ENCODE measurements at regions not wholly inside any gene's neighbourhood (a gene's known extent, or its start where the extent isn't known, plus 50 kb on each side); places are given as distances from the start of the nearest gene placed in this dataset.
"Not testable (repeated sequence)": the region's sequence is repeated elsewhere in the genome, so short reads cannot be mapped to it uniquely, and the experiment has no call there.

- not testable (repeated sequence) for H3K4me1 ChIP-seq (ENCODE audit: control insufficient read depth, insufficient read depth, low read length); H3K9ac ChIP-seq (ENCODE audit: low read depth, low read length); H3K4me3 ChIP-seq (ENCODE audit: low read depth, low read length); H3K27ac ChIP-seq (ENCODE audit: low read depth, low read length); H3K27me3 ChIP-seq (ENCODE audit: control insufficient read depth, insufficient read depth, low read length); H3K9me3 ChIP-seq (ENCODE audit: control insufficient read depth, insufficient read depth, low read length); H3K36me3 ChIP-seq (ENCODE audit: control insufficient read depth, insufficient read depth, low read length)
These were observed 158.7 kb upstream of the MOCS2 start for GRCh38 chr5:53268241-53268640.

GRCh38 chr5:53275666-53276065 is 166.1 kb upstream of the MOCS2 start:
- Histone ChIP-seq H3K9ac (ENCODE audit: low read depth, low read length) (no peak overlapping the region), H3K36me3 (ENCODE audit: control insufficient read depth, insufficient read depth, low read length) (no peaks in the 10 kb centered on the region), H3K9me3 (ENCODE audit: control insufficient read depth, insufficient read depth, low read length) (no peaks in the 10 kb centered on the region), H3K4me1 (ENCODE audit: control insufficient read depth, insufficient read depth, low read length) (no peaks in the 10 kb centered on the region), H3K4me3 (ENCODE audit: low read depth, low read length) (no peak overlapping the region), H3K27ac (ENCODE audit: low read depth, low read length) (no peak overlapping the region), H3K27me3 (ENCODE audit: control insufficient read depth, insufficient read depth, low read length) (no peaks in the 10 kb centered on the region)

DNA sequence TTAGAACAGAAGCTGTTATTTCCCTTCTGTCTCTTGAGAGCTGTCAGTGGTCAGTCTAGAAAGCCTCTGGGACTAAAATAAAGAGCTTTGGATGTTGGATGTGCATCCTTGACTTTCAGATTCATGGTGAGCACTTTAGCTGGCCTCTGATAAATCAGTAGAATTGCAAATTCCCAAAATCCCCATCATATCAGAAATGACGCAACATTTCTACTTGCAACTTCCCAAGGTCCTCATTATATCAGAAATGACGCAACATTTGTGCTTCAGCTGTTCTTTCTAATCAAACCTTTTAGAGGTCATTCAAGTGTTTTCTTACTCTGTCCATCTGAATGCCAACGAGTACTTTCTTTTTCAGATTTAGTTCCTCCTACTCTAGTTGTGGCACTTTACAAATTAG is 167.3 kb upstream of the MOCS2 start:
- H3K9ac ChIP-seq (ENCODE audit: low read depth, low read length) = no peak overlapping the region
- H3K9me3 ChIP-seq (ENCODE audit: control insufficient read depth, insufficient read depth, low read length) = no peaks in the 10 kb centered on the region
- H3K4me1 ChIP-seq (ENCODE audit: control insufficient read depth, insufficient read depth, low read length) = no peaks in the 10 kb centered on the region
- H3K36me3 ChIP-seq (ENCODE audit: control insufficient read depth, insufficient read depth, low read length) = no peaks in the 10 kb centered on the region
- H3K27ac ChIP-seq (ENCODE audit: low read depth, low read length) = no peak overlapping the region
- no peak overlapping the region for H3K4me3 ChIP-seq (ENCODE audit: low read depth, low read length)
- H3K27me3 ChIP-seq (ENCODE audit: control insufficient read depth, insufficient read depth, low read length) = no peaks in the 10 kb centered on the region

DNA sequence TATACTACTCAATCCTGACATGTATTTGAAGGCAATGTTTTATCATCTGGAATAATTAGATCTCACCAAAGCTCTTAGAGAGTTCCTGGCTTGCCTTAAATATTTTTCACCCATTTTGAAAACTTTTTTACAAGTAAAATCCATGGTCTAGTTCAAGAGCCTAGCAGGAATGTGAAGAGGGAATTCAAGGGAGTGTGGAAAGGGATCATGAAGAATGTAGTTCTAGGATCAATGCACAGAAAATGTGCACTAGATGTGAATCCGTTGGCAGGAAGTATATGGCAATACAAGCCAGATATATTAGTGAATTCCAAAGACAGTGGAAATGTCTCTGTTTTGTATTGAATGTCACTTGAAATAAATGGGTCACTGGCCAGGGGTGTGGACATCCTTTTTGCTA is 167.9 kb upstream of the MOCS2 start:
- Histone ChIP-seq H3K4me3 (ENCODE audit: low read depth, low read length) (no peak overlapping the region), H3K4me1 (ENCODE audit: control insufficient read depth, insufficient read depth, low read length) (no peaks in the 10 kb centered on the region), H3K9ac (ENCODE audit: low read depth, low read length) (no peak overlapping the region), H3K9me3 (ENCODE audit: control insufficient read depth, insufficient read depth, low read length) (no peaks in the 10 kb centered on the region), H3K27ac (ENCODE audit: low read depth, low read length) (no peak overlapping the region), H3K27me3 (ENCODE audit: control insufficient read depth, insufficient read depth, low read length) (no peaks in the 10 kb centered on the region), H3K36me3 (ENCODE audit: control insufficient read depth, insufficient read depth, low read length) (no peaks in the 10 kb centered on the region)

GRCh38 chr5:53287573-53287972 is 178.0 kb upstream of the MOCS2 start:
- no peaks in the 10 kb centered on the region for H3K4me1 ChIP-seq (ENCODE audit: control insufficient read depth, insufficient read depth, low read length)
- no peak overlapping the region for H3K9ac ChIP-seq (ENCODE audit: low read depth, low read length)
- H3K27ac ChIP-seq (ENCODE audit: low read depth, low read length) = no peak overlapping the region
- H3K4me3 ChIP-seq (ENCODE audit: low read depth, low read length) = no peak overlapping the region
- H3K9me3 ChIP-seq (ENCODE audit: control insufficient read depth, insufficient read depth, low read length) = no peaks in the 10 kb centered on the region
- H3K27me3 ChIP-seq (ENCODE audit: control insufficient read depth, insufficient read depth, low read length) = no peaks in the 10 kb centered on the region
- H3K36me3 ChIP-seq (ENCODE audit: control insufficient read depth, insufficient read depth, low read length) = no peaks in the 10 kb centered on the region

- Histone ChIP-seq H3K36me3 (ENCODE audit: control insufficient read depth, insufficient read depth, low read length) (no peaks in the 10 kb centered on the region), H3K4me3 (ENCODE audit: low read depth, low read length) (no peak overlapping the region), H3K27ac (ENCODE audit: low read depth, low read length) (no peak overlapping the region), H3K9ac (ENCODE audit: low read depth, low read length) (no peak overlapping the region), H3K27me3 (ENCODE audit: control insufficient read depth, insufficient read depth, low read length) (no peaks in the 10 kb centered on the region), H3K4me1 (ENCODE audit: control insufficient read depth, insufficient read depth, low read length) (no peaks in the 10 kb centered on the region), H3K9me3 (ENCODE audit: control insufficient read depth, insufficient read depth, low read length) (no peaks in the 10 kb centered on the region)
These were observed 179.0 kb upstream of the MOCS2 start for GRCh38 chr5:53288511-53288910.

- Histone ChIP-seq H3K4me1 (ENCODE audit: control insufficient read depth, insufficient read depth, low read length) (no peaks in the 10 kb centered on the region), H3K4me3 (ENCODE audit: low read depth, low read length) (no peak overlapping the region), H3K9me3 (ENCODE audit: control insufficient read depth, insufficient read depth, low read length) (no peaks in the 10 kb centered on the region), H3K36me3 (ENCODE audit: control insufficient read depth, insufficient read depth, low read length) (no peaks in the 10 kb centered on the region), H3K27me3 (ENCODE audit: control insufficient read depth, insufficient read depth, low read length) (no peaks in the 10 kb centered on the region), H3K9ac (ENCODE audit: low read depth, low read length) (no peak overlapping the region), H3K27ac (ENCODE audit: low read depth, low read length) (no peak overlapping the region)
These were observed 181.5 kb upstream of the MOCS2 start for GRCh38 chr5:53291047-53291446.

DNA sequence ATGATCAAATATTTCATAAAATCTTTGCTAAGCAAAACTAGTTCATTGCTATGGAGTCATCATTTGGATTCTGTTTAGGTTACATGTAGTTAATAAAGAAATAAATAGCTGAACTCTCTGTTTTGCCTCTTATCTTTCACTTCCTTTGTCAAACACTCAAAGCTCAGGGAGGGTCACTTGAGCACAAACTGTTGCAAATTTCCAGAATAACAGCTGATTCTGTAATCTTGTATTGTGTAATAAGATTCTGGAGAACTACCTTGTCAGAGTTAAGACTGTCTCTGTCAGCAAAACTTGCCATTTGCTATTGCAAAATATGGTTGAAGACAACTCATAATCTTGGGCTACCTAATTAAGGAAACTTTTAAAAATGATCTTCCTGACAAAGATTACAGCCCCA is 182.0 kb upstream of the MOCS2 start:
- Histone ChIP-seq H3K4me3 (ENCODE audit: low read depth, low read length) (no peak overlapping the region), H3K9ac (ENCODE audit: low read depth, low read length) (no peak overlapping the region), H3K27me3 (ENCODE audit: control insufficient read depth, insufficient read depth, low read length) (no peaks in the 10 kb centered on the region), H3K9me3 (ENCODE audit: control insufficient read depth, insufficient read depth, low read length) (no peaks in the 10 kb centered on the region), H3K36me3 (ENCODE audit: control insufficient read depth, insufficient read depth, low read length) (no peaks in the 10 kb centered on the region), H3K4me1 (ENCODE audit: control insufficient read depth, insufficient read depth, low read length) (no peaks in the 10 kb centered on the region), H3K27ac (ENCODE audit: low read depth, low read length) (no peak overlapping the region)

GRCh38 chr5:53298841-53299240 is 181.6 kb upstream of the FST start:
- Histone ChIP-seq H3K9ac (ENCODE audit: low read depth, low read length) (no peak overlapping the region), H3K4me3 (ENCODE audit: low read depth, low read length) (no peak overlapping the region), H3K9me3 (ENCODE audit: control insufficient read depth, insufficient read depth, low read length) (no peaks in the 10 kb centered on the region), H3K4me1 (ENCODE audit: control insufficient read depth, insufficient read depth, low read length) (no peaks in the 10 kb centered on the region), H3K36me3 (ENCODE audit: control insufficient read depth, insufficient read depth, low read length) (no peaks in the 10 kb centered on the region), H3K27me3 (ENCODE audit: control insufficient read depth, insufficient read depth, low read length) (no peaks in the 10 kb centered on the region), H3K27ac (ENCODE audit: low read depth, low read length) (no peak overlapping the region)

- no peak overlapping the region for H3K27ac ChIP-seq (ENCODE audit: low read depth, low read length)
- no peak overlapping the region for H3K9ac ChIP-seq (ENCODE audit: low read depth, low read length)
These were observed 177.9 kb upstream of the FST start for GRCh38 chr5:53302529-53302928.

DNA sequence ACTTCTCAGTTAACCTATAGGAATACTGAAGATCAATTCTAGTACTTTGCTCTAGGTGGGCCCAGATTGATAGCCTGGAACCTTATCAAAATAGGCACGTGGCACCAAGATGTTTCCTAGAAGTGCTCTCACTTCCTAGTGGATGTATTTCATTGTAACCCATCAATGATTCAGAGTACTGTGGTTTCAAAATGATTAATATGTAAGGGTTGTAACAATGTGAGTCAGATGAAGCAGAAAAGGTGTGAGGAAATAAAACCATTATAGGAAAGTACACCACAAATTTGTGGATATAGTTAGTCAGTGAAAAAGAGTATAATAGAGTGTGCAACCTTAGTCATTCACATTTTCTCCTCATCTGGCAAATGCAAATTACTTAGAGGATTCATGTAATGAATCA is 177.3 kb upstream of the FST start:
- H3K9ac ChIP-seq (ENCODE audit: low read depth, low read length) = no peak overlapping the region
- H3K36me3 ChIP-seq (ENCODE audit: control insufficient read depth, insufficient read depth, low read length) = no peaks in the 10 kb centered on the region
- no peaks in the 10 kb centered on the region for H3K27me3 ChIP-seq (ENCODE audit: control insufficient read depth, insufficient read depth, low read length)
- H3K27ac ChIP-seq (ENCODE audit: low read depth, low read length) = no peak overlapping the region
- H3K4me3 ChIP-seq (ENCODE audit: low read depth, low read length) = no peak overlapping the region
- no peaks in the 10 kb centered on the region for H3K4me1 ChIP-seq (ENCODE audit: control insufficient read depth, insufficient read depth, low read length)
- no peaks in the 10 kb centered on the region for H3K9me3 ChIP-seq (ENCODE audit: control insufficient read depth, insufficient read depth, low read length)

More at GRCh38 chr5:53302529-53302928, 177.9 kb upstream of the FST start:
- H3K9me3 ChIP-seq (ENCODE audit: control insufficient read depth, insufficient read depth, low read length) = no peaks in the 10 kb centered on the region
- no peaks in the 10 kb centered on the region for H3K27me3 ChIP-seq (ENCODE audit: control insufficient read depth, insufficient read depth, low read length)
- H3K4me1 ChIP-seq (ENCODE audit: control insufficient read depth, insufficient read depth, low read length) = no peaks in the 10 kb centered on the region
- no peaks in the 10 kb centered on the region for H3K36me3 ChIP-seq (ENCODE audit: control insufficient read depth, insufficient read depth, low read length)
- no peak overlapping the region for H3K4me3 ChIP-seq (ENCODE audit: low read depth, low read length)

DNA sequence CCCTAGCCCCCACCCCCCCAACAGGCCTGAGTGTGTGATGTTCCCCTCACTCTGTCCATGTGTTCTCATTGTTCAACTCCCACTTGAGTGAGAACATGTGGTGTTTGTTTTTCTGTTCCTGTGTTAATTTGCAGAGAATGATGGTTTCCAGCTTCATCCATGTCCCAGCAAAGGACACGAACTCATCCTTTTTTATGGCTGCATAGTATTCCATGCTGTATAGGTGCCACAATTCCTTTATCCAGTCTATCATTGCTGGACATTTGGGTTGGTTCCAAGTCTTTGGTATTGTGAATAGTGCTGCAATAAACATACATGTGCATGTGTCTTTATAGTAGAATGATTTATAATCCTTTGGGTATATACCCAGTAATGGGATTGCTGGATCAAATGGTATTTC is 175.1 kb upstream of the FST start:
- H3K9ac ChIP-seq (ENCODE audit: low read depth, low read length); H3K9me3 ChIP-seq (ENCODE audit: control insufficient read depth, insufficient read depth, low read length): not testable (repeated sequence)

More for the DNA sequence above, 175.1 kb upstream of the FST start:
- H3K4me3 ChIP-seq (ENCODE audit: low read depth, low read length); H3K4me1 ChIP-seq (ENCODE audit: control insufficient read depth, insufficient read depth, low read length); H3K27ac ChIP-seq (ENCODE audit: low read depth, low read length); H3K27me3 ChIP-seq (ENCODE audit: control insufficient read depth, insufficient read depth, low read length); H3K36me3 ChIP-seq (ENCODE audit: control insufficient read depth, insufficient read depth, low read length): not testable (repeated sequence)
